HEK293T (cell line): ENCODE measurements at regions not wholly inside any gene's neighbourhood (a gene's known extent, or its start where the extent isn't known, plus 50 kb on each side); places are given as distances from the start of the nearest gene placed in this dataset.

Experiments used
- ARNT ChIP-seq: fragments of 450-650 bp; IDR thresholded peaks from 2 replicates; pipeline ENCODE4 v1.6.1; 2017; ENCODE audit warnings: mild to moderate bottlenecking
- BHLHE40 ChIP-seq: fragments of 450-650 bp; IDR thresholded peaks from 2 replicates; pipeline ENCODE4 v1.6.1; 2016; ENCODE audit warnings: mild to moderate bottlenecking, moderate library complexity, borderline replicate concordance
- FOXA1 ChIP-seq: fragments of 450-650 bp; IDR thresholded peaks from 2 replicates; pipeline ENCODE4 v1.6.1; 2016; ENCODE audit warnings: mild to moderate bottlenecking
- FOXK2 ChIP-seq: fragments of 450-650 bp; IDR thresholded peaks from 2 replicates; pipeline ENCODE4 v1.6.1; 2016; ENCODE audit warnings: mild to moderate bottlenecking
- FOXM1 ChIP-seq: fragments of 450-650 bp; IDR thresholded peaks from 2 replicates; pipeline ENCODE4 v1.6.1; 2017; ENCODE audit warnings: mild to moderate bottlenecking, borderline replicate concordance
- HDGF ChIP-seq: fragments of 450-650 bp; IDR thresholded peaks from 2 replicates; pipeline ENCODE4 v1.6.1; 2017; ENCODE audit warnings: antibody characterized with exemption, borderline replicate concordance
- L3MBTL2 ChIP-seq: fragments of 450-650 bp; conservative IDR thresholded peaks from 2 replicates; pipeline ENCODE4 v1.6.1; 2016; ENCODE audit warnings: mild to moderate bottlenecking
- LEF1 ChIP-seq: fragments of 450-650 bp; IDR thresholded peaks from 2 replicates; pipeline ENCODE4 v1.6.1; 2017; ENCODE audit warnings: mild to moderate bottlenecking, borderline replicate concordance
- NFRKB ChIP-seq: fragments of 450-650 bp; IDR thresholded peaks from 2 replicates; pipeline ENCODE4 v1.6.1; 2016; ENCODE audit warnings: mild to moderate bottlenecking, moderate library complexity
- SP1 ChIP-seq: fragments of 450-650 bp; IDR thresholded peaks from 2 replicates; pipeline ENCODE4 v1.6.1; 2017
- TARDBP ChIP-seq: fragments of 450-650 bp; IDR thresholded peaks from 2 replicates; pipeline ENCODE4 v1.6.1; 2016
- ZNF384 ChIP-seq: fragments of 450-650 bp; IDR thresholded peaks from 2 replicates; pipeline ENCODE4 v1.6.1; 2016

DNA sequence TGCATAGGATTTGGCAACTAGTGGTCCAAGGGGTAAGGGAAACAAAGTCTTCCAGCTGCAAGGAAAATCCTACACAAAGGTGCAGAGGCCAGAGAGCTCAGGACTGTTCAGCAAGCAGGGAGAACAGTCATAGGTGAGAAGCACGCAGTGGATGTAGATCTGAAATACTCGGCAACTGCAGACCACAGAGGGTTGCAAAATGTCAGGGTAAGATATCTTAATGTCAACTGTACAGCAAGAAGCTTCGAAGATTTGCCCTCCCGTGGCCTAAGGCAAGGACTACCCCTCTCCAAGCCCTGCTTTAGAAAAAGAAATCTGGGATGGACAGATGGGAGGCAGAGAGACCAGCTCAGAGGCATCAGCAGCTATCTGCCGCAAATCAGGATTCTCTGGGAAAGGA lies 153.4 kb upstream of the IRF2BP2 start:
- TF ChIP-seq FOXM1 (no peak), BHLHE40 (no peak), SP1 (no peak), L3MBTL2 (no peak), NFRKB (no peak), ZNF384 (no peak), LEF1 (no peak), FOXA1 (no peak), ARNT (no peak), TARDBP (no peak), FOXK2 (no peak), HDGF (no peak)
